Activated T-cell treated with anti-CD3 and anti-CD28 coated beads for 24 hours (primary cell): ENCODE measurements at regions not wholly inside any gene's neighbourhood (a gene's known extent, or its start where the extent isn't known, plus 50 kb on each side); places are given as distances from the start of the nearest gene placed in this dataset.
"Not testable (repeated sequence)": the region's sequence is repeated elsewhere in the genome, so short reads cannot be mapped to it uniquely, and the experiment has no call there.

Source experiments
- DNase-seq: peaks from one replicate; pipeline ENCODE4 v3.0.0-alpha.2; 2020; ENCODE audit warnings: low read depth

DNA sequence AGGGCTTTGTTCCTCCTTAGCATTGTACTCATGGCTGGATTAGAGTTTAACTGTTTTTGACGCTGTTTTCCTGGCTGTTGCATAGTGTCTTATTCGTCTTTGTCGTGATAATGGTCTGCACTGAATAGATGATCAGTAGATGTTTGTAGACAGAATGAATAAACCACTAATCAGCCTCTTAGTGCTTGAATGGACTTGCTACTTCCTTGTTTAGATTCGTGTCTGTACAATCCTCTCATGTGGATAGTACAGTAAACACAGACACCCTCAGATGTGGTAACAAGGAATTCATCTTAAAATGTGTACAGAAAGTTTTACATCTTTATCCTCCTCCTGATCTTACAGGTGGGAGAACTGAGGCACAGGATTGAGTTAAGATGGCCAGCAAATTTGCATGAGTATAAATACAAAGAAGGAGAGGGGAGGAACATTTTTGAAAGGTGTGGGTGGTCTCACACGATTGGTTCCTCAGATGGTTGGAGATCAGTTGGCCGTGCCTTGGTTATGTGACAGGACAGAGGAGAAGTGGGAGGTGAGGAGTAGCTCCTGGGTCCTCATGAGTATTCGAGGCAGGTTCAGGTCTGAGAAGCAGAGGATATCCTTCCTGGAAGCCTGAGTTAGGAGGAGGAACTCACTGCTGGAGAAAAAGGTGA lies 196.0 kb downstream of the KLRB1 start:
- DNase-seq: not testable (repeated sequence)

DNA sequence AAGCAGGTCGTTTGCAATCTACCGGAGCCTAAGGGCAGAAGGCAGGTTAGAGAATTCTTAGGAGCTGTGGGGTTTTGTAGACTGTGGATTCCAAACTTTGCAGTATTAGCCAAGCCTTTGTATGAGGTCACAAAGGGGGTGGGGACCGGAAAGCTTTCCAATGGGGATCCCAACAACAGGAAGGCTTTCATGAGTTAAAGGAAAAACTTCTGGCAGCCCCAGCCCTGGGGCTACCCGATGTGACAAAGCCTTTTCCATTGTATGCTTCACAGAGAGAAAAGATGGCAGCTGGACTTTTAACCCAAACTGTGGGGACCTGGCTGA lies 199.2 kb upstream of the PZP start:
- not testable (repeated sequence) for DNase-seq

DNA sequence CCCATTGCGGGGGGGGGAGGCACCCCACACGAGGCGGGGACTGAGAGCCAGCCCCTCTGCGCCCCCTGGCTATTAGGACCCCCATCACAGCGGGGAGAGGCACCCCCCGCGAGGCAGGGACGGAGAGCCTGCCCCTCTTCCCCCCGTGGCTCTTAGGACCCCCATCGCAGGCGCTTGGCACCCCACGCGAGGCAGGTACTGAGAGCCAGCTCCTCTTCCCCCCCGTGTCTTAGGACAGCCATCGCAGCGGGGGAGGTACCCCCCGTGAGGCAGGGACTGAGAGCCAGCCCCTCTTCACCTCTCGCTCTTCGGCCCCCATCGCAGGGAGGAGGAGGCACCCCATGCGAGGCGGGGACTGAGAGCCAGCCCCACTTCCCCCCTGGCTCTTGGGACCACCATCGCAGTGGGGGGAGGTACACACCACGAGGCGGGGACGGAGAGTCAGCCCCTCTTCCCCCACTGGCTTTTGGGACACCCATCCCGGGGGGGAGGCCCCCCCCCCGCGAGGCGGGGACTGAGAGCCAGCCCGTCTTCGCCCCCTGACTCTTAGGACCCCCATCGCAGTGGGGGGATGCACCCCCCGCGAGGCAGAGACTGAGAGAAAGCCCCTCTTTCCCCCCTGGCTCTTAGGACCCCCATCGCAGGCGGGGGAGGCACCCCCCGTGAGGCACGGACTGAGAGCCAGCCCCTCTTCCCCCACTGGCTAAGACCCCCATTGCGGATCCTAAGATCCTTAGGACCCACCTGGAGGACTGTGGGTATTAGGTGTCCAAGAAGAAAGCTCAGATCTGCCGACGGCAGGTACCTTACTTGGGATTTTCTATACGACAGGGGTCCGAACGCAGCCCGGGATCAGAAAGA lies 198.6 kb upstream of the PZP start:
- DNase-seq: no peak

DNA sequence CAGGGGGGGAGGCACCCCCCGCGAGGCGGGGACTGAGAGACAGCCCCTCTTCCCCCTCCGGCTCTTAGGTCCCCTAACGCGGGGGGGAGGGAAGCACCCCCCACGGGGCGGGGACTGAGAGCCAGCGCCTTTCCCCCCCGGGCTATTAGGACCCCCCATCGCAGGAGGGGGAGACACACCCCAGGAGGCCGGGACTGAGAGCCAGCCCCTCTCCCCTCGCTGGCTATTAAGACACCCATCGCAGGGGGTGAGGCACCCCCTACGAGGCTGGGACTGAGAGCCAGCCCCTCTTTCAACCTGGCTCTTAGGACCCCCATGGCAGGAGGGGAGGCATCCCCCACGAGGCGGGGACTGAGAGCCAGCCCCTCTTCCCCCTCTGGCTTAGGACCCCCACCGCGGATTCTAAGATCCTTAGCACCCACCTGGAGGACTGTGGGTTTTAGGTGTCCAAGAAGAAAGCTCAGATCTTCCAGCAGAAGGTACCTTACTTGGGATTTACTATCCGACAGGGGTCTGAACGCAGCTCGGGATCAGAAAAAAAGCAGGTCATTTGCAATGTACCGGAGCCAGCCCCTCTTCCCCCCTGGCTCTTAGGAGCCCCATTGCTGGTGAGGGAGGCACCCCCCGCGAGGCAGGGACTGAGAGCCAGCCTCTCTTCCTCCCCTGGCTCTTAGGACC lies 197.8 kb upstream of the PZP start:
- DNase-seq: no peak

DNA sequence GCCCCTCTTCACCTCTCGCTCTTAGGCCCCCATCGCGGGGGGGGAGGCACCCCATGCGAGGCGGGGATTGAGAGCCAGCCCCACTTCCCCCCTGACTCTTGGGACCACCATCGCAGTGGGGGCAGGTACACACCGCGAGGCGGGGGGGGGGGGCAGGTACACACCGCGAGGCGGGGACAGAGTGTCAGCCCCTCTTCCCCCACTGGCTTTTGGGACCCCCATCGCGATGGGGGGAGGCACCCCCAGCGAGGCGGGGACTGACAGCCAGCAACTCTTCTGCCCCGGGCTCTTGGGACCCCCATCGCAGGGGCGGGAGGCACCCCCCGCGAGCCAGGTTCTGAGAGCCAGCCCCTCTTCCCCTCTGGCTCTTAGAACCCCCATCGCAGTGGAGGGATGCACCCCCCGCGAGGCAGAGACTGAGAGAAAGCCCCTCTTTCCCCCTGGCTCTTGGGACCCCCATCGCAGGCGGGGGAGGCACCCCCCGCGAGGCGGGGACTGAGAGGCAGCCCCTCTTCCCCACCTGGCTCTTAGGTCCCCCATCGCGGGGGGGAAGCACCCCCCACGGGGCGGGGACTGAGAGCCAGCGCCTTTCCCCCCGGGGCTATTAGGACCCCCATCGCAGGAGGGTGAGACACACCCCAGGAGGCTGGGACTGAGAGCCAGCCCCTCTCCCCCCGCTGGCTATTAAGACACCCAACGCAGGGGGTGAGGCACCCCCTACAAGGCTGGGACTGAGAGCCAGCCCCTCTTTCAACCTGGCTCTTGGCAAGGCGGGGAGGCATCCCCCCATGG lies 196.5 kb upstream of the PZP start:
- no peak for DNase-seq

DNA sequence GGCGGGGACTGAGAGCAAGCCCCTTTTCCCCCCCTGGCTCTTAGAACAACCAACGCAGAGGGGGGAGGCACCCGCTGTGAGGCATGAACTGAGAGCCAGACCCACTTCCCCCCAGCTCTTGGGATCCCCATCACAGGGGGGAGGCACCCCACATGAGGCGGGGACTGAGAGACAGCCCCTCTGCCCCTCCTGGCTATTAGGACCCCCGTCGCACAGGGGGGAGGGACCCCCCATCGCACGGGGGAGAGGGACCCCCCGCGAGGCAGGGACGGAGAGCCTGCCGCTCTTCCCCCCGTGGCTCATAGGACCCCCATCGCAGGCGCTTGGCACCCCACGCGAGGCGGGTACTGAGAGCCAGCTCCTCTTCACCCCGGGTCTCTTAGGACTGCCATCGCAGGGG lies 195.8 kb upstream of the PZP start:
- DNase-seq: no peak

DNA sequence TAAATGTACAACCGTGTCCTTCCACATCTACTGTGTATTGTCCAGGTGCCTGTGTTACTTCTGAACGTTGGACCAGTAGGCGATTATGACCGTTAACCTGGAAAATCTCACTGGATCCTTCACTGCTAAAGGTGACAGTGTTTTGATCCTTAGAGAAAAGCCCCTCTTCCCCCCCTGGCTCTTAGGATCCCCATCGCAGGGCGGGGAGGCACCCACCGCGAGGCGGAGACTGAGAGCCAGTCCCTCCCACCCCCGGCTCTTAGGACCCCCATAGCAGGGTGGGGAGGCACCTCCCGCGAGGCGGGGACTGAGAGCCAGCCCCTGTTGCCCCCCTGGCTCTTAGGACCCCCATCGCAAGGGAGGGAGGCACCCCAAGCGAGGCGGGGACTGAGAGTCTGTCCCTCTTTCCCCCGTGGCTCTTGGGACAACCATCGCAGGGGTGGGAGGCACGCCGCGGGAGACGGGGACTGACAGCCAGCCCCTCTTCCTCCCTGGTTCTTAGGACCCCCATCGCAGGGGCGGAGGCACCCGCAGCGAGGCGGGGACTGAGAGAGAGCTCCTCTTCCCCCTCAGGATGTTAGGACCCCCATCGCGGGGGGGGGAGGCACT lies 194.3 kb upstream of the PZP start:
- DNase-seq: not testable (repeated sequence)

DNA sequence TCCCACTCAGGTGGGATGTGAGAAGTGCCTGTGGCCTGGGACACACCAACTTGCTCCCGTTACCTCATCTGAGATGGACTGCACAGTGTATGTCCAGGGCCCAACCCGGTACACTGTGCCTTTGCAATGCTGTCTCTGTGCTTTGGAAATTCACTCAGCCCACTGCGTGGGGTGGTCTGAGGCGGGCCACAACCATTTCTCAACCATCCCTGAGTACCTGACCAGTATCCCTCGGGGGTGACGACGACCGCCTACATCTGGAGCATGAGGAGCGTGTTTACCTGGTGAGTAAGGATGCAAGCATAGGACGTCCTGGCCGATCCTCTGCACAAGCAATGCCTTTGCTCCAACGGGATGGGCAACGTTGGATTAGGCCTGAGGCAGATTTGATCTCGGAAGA lies 188.2 kb upstream of the PZP start:
- not testable (repeated sequence) for DNase-seq

DNA sequence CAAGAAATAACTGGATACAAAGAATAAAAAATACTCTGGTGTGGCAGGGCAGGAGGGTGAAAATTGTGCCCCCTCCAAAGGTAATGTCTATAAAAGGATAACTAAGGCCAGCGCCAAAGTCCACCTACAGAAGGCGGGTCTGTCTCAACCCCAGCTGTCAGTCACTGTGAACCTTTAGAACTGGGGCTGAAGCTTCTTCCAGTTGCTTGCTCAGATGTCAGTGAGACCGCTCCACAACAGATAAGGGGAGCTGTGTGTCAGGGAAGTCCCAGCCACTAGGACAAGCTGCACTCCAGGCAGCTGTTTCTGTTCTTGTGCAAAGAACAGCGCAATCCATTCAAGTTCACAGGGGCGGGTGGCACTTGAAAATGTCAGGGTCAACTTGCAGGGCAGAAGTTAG lies 187.0 kb upstream of the PZP start:
- not testable (repeated sequence) for DNase-seq

DNA sequence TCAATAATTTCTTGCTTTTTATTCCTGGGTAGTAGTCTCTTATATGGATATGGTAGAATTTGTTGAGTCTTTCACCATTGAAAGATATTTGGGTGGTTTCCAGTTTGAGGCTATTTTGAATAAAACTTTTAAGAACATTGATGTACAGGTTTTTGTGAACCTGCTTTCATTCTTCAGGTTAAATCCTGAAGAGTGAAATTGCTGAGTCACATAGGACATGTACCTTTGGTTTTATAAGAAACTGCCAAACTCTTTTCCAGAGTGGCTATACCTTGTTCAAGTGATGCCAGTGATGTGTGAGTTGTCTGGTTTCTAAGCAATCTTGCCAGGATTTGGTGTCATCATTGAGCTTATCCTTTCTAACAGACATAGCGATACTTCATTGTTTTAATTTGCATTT lies 184.6 kb upstream of the PZP start:
- DNase-seq: no peak

DNA sequence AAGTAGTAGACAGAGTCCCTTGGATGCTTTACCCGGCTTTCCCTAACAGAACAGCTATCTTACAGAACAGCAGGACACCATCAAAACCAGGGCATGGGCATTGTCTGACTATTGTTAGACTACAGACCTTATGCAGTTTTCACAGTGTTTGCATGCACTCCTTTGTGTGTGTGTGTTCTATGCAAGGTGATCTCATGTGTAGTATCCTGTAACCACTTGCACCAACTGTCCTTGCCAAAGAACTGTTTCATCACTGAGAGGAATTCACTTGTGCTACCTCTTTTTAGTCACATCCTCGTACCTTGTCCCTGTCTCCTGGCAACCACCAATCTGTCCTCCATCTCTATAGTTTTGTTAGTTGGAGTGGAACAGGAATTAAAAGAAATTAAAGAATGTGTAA lies 183.6 kb upstream of the PZP start:
- DNase-seq: no peak

DNA sequence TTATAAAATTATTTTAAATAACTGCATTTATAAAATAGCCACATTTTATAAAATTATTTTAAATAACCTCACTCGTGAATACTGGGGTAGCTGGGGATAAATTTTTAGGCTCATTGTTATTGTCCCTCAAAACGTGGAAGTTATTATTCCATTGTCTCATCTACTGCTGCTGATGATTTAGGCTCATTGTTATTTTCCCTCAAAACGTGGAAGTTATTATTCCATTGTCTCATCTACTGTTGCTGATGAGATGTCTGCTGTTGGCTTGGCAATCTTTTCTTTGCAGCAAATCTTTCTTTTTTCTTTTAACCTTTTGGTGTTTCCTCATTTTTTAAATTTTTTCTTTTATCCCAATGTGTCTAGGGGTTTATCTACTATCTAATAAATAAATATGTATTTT lies 182.6 kb upstream of the PZP start:
- DNase-seq: no peak

DNA sequence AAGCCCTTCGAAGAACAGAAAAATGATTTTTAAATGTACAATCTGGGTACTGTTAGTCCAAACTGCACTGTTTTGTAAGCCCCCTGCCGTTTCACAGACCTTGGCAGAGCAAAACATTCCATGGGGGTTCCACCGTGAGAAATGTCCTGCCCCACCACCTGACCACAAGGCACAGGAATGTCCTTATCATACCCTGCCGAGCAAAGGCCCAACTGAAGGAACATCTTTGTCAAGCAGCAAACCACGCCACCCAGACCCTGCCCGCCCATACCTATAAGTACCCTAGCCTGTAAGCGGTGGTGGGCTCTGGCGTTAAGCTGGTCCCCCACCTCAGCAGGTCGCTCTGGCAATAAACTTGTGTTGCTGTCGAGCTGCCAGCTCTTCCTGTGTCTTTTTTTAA lies 181.6 kb upstream of the PZP start:
- DNase-seq: no peak

DNA sequence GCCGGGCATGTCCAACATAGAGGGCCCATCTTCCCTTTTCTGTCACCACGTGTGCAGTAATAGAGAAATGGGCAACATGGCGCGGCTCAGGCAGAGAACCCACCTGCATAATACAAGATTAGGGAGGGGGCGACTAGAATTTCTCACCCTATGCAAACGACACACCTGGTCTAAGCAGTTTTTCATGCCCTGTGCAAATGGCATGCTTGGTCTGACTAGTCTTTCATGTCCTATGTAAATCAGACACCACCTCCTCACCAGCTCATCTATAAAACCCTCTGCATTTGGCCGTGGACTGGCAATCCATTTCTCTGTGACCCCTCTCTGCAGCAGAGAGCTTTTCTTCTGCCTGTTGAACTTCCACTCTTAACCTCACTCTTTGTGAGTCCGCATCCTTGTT lies 180.2 kb upstream of the PZP start:
- DNase-seq: no peak

DNA sequence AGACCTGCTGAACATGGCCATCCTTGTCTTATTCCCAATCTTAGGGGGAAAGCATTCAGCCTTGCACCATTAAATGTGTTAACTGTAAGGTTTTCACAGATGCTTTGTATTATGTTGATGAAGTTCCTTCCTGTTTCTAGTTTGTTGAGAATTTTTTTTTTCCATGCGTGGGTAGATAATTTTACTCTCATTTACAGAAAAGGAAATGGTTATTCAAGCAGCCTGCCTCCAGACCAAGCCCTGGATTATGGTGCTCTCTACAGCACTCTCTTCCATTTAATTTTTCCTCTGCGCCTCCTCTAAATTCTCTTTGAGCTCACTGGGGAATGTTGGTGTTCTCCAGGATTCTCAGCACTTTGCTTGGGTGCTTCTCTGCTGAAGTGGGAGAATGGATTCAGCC lies 179.3 kb upstream of the PZP start:
- no peak for DNase-seq

DNA sequence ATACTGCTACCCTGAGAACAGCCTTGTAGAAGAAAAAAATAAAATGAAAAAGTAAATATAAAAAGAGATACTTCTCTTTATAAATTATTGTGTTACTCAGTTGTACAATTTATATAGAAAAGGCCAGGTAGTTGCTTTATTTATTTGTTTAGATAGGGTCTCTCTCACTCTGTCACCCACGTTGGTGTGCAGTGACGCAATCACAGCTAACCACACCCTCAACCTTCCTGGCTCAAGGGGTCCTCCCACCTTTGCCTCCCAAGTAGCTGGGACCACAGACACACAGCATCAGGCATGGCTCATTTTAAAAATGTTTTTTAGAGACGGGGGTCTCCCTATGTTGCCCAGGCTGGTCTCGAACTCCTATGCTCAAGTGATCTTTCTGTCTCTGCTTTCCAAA lies 175.4 kb upstream of the PZP start:
- no peak for DNase-seq

DNA sequence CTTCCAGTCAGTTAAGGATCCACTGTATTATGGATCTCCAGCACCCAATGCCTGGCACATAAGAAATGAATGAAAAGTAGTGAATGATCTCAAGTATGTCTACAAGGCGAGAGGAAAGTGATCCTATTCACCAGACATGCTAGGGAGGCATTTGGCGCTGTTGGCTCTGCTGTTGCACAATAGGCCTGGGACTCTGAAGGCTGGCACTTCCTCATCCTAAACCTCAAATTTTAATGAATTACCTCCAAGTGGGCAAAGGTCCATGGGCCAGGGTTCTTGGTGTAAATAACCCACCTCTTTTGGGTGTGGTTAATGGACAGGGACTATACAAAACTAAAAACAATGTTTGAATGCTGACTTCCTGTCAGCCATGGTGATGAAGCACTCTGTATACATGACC lies 173.4 kb upstream of the PZP start:
- no peak for DNase-seq

DNA sequence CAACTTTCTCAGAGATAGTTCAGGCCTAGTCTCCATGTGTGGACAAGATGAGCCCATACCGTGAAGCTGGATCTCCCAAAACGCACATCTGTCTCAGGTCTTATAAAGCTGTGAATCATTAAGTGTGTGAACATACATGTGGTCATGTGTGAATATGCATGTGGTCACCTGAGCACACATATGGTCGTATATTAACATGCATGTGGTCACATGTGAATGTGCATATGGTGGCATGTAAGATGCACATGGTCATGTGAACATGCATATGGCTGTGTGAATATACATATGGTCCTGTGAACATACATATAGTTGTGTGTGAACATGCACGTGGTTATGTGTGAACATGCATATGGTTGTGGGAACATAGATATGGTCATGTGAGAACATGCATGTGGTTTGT lies 172.5 kb upstream of the PZP start:
- DNase-seq: no peak

DNA sequence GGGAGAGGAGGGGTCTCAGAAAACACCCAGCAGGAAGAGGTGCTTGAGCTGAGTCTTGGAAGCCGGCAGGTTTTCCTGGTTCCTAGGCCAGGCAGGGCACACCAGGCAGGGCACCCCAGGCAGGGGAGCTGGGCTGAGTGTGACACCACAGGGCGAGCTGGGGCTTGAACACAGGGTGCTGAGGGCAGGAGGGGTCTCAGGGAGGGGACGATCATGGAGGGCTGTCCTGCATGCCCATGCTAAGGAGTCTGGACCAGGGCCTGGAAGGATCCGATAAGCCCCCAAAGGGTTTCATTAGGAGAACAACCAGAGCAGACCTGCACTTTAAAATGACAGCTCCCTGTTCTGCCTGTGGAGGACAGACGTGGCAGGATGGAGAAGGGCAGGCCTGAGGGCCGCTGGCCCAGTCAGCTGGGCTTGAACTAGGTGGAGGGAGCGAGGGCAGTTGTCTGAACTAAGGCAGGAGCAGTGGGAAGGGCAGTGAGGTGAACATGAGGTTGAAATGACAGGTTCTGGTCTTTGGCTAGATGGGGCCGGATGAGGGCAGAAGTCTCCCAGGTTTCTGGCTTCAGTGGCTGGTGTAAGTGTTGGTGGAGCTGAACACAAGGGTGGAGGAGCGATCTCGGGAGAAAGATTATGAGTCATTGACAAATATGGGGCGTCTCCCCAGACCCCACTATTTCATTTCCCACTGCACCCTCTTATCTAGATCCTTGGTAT lies 171.0 kb upstream of the PZP start:
- DNase-seq: no peak

DNA sequence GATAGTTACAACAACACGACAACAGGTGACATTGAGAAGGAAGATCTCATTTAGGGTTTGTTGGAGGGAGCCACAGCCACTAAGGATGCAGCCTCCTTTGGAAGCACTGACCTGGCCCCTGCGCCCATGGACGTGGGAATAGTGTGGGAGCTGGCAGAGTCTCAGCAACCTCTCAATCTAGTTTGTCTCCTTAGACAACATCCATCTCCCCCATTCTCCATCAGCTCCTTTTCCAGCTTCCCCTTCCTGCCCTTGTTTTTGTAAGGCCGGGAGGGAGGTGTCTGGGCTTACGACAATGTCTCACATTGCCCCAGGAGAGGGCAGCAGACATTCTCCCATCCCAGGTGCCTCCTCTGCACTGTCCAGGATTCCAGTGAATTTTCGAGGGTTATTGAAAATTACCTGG lies 170.2 kb upstream of the PZP start:
- DNase-seq: no peak

DNA sequence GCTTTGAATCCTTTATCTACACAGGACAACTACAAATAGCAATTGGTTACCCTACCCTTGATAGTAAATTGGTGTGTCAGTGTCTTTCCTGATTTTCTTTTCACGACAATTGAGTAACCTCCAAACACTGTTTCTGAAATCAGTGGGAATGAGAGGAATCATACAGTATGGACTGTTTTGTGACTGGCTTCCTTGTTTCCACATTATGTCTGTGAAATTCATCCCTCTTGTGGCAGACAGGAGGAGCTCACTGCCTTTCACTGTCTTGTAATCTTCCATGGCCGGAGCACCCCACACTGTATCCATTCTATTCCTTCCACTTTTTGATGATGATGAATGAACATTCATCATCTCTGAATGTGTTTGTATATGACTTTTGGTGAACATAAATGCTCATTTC lies 164.0 kb upstream of the PZP start:
- DNase-seq: no peak

DNA sequence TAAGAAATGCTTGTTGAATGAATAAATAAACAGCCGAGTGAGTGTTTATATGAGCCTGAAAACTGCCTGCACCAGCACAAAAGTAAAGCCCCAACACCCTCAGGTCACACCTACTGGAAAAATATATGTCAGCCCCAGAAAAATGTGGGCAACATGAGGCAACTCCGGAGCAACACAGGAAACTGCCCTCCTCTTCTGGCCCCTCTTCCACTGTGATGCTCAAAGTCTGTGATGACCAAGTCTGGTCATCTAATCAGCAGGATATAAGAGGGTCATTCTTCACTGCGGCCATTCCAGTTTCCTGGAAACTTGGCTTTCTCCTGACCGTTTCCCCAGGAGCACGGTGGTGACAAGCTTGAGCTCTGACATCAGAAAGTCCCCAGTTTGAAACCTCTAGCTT lies 159.6 kb upstream of the PZP start:
- no peak for DNase-seq
